Esophagus muscularis mucosa (tissue), 3 donors: ENCODE measurements at regions not wholly inside any gene's neighbourhood (a gene's known extent, or its start where the extent isn't known, plus 50 kb on each side); places are given as distances from the start of the nearest gene placed in this dataset.

Experiments
- CTCF ChIP-seq, 3 experiments: fragments of 200-600 bp in 2 of 3; fragments of 450-650 bp in 1 of 3; sonication (generic) in 2 of 3; IDR thresholded peaks; one replicate each; pipeline ENCODE4 v1.5.1; 2017 to 2019; ENCODE audit warnings: antibody characterized with exemption in 3 of 3, mild to moderate bottlenecking in 2 of 3, moderate library complexity in 1 of 3
- POLR2AphosphoS5 ChIP-seq, 2 donors: sonication (generic); formaldehyde crosslinking; IDR thresholded peaks; one replicate each; pipeline ENCODE4 v1.6.1; 2017; ENCODE audit warnings: antibody characterized with exemption in 2 of 2

GRCh38 chr6:168951217-168951616 lies 302.4 kb downstream of the THBS2 start:
- TF ChIP-seq CTCF (IDR thresholded peaks at IDR 0.05) (no peak), POLR2AphosphoS5 (IDR thresholded peaks at IDR 0.05) (no peak)
